ENCODE measurements at regions not wholly inside any gene's neighbourhood (a gene's known extent, or its start where the extent isn't known, plus 50 kb on each side); places are given as distances from the start of the nearest gene placed in this dataset.

- TF ChIP-seq, protein P1, sequence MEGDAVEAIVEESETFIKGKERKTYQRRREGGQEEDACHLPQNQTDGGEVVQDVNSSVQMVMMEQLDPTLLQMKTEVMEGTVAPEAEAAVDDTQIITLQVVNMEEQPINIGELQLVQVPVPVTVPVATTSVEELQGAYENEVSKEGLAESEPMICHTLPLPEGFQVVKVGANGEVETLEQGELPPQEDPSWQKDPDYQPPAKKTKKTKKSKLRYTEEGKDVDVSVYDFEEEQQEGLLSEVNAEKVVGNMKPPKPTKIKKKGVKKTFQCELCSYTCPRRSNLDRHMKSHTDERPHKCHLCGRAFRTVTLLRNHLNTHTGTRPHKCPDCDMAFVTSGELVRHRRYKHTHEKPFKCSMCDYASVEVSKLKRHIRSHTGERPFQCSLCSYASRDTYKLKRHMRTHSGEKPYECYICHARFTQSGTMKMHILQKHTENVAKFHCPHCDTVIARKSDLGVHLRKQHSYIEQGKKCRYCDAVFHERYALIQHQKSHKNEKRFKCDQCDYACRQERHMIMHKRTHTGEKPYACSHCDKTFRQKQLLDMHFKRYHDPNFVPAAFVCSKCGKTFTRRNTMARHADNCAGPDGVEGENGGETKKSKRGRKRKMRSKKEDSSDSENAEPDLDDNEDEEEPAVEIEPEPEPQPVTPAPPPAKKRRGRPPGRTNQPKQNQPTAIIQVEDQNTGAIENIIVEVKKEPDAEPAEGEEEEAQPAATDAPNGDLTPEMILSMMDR (IDR thresholded peaks at IDR 0.05), result no peak
- TF ChIP-seq POLR2A (IDR thresholded peaks at IDR 0.05), result no peak
Measured at GRCh38 chr2:240234503-240234951, 94.1 kb upstream of the OTOS start.
